AG09309 (cell line): ENCODE measurements at regions not wholly inside any gene's neighbourhood (a gene's known extent, or its start where the extent isn't known, plus 50 kb on each side); places are given as distances from the start of the nearest gene placed in this dataset.

Source experiments
- DNase-seq: peaks from one replicate; pipeline ENCODE4 v3.0.0-alpha.2; 2010; ENCODE audit warnings: low read depth
- H3K4me3 ChIP-seq: 2 replicates; pipeline ENCODE4 v1.5.1; 2011; ENCODE audit warnings: mild to moderate bottlenecking, low read depth, low read length, moderate library complexity; ENCODE audit not compliant: control insufficient read depth
- CTCF ChIP-seq: IDR thresholded peaks from 2 replicates; pipeline ENCODE4 v1.5.1; 2011; ENCODE audit warnings: mild to moderate bottlenecking, low read depth, low read length, inconsistent platforms; ENCODE audit not compliant: insufficient read depth, control insufficient read depth; ENCODE audit errors: missing control alignments

- no peak for DNase-seq
- TF ChIP-seq CTCF, result no peak
- no peak overlapping the region for H3K4me3 ChIP-seq
These were observed 259.5 kb downstream of the GLI2 start for GRCh38 chr2:120995152-120995551.

GRCh38 chr2:120995656-120996190 lies 260.1 kb downstream of the GLI2 start:
- TF ChIP-seq CTCF, result no peak
- no peak overlapping the region for H3K4me3 ChIP-seq
- DNase-seq, result no peak

- no peak for DNase-seq
- H3K4me3 ChIP-seq, result no peak overlapping the region
- TF ChIP-seq CTCF, result no peak
These were observed 263.9 kb downstream of the GLI2 start for GRCh38 chr2:120999377-121000097.

GRCh38 chr2:121000804-121001203 lies 265.1 kb downstream of the GLI2 start:
- H3K4me3 ChIP-seq, result no peak overlapping the region
- no peak for DNase-seq
- no peak for TF ChIP-seq CTCF

GRCh38 chr2:121001641-121002040 lies 266.0 kb downstream of the GLI2 start:
- TF ChIP-seq CTCF, result no peak
- DNase-seq, result no peak

GRCh38 chr2:121002597-121002996 lies 266.9 kb downstream of the GLI2 start:
- DNase-seq, result no peak
- H3K4me3 ChIP-seq, result no peak overlapping the region
- no peak for TF ChIP-seq CTCF

More at GRCh38 chr2:121001641-121002040, 266.0 kb downstream of the GLI2 start:
- H3K4me3 ChIP-seq, result no peak overlapping the region
